ENCODE measurements at regions not wholly inside any gene's neighbourhood (a gene's known extent, or its start where the extent isn't known, plus 50 kb on each side); places are given as distances from the start of the nearest gene placed in this dataset.

DNA sequence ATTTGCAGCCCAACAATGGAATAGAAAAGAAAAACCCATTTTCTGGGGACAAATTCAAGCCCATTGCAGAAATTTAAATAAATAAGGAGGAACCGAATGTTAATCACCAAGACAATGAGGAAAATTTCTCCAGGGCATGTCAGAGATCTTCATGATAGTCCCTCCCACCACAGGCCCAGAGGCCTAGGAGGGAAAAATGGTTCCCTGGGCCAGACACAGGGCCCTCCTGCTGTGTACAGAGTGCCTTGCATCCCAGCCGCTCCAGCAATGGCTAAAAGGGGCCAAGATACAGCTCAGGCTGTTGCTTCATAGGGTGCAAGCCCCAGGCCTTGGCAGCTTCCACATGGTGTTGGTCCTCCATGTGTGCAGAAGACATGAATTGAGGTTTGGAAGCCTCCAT, 73.4 kb upstream of the FOXE1 start:
- TF ChIP-seq, protein P1, sequence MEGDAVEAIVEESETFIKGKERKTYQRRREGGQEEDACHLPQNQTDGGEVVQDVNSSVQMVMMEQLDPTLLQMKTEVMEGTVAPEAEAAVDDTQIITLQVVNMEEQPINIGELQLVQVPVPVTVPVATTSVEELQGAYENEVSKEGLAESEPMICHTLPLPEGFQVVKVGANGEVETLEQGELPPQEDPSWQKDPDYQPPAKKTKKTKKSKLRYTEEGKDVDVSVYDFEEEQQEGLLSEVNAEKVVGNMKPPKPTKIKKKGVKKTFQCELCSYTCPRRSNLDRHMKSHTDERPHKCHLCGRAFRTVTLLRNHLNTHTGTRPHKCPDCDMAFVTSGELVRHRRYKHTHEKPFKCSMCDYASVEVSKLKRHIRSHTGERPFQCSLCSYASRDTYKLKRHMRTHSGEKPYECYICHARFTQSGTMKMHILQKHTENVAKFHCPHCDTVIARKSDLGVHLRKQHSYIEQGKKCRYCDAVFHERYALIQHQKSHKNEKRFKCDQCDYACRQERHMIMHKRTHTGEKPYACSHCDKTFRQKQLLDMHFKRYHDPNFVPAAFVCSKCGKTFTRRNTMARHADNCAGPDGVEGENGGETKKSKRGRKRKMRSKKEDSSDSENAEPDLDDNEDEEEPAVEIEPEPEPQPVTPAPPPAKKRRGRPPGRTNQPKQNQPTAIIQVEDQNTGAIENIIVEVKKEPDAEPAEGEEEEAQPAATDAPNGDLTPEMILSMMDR (conservative IDR thresholded peaks at IDR 0.05 in 1 of 2, IDR thresholded peaks at IDR 0.05 in 1 of 2; ENCODE audit: extremely low read depth in 1 of 2, insufficient read depth in 1 of 2, low read depth in 1 of 2, low read length in 2 of 2), result no peak
- no peak for TF ChIP-seq EZH2 (IDR thresholded peaks at IDR 0.05; ENCODE audit: borderline replicate concordance, low read length)
